NCI-H345 (cell line): ENCODE measurements at regions not wholly inside any gene's neighbourhood (a gene's known extent, or its start where the extent isn't known, plus 50 kb on each side); places are given as distances from the start of the nearest gene placed in this dataset.

ENCODE experiments used
- DNase-seq: peaks from one replicate; lab custom pipeline; 2025; lab: John Stamatoyannopoulos, UW

- no peak for DNase-seq
Measured at GRCh38 chr6:169890901-169891300, 139.5 kb downstream of the ERMARD start.

GRCh38 chr6:169890049-169890448 lies 138.6 kb downstream of the ERMARD start:
- no peak for DNase-seq

GRCh38 chr6:169887529-169888140 lies 136.2 kb downstream of the ERMARD start:
- DNase-seq = no peak

- DNase-seq = no peak
Measured at GRCh38 chr6:169886631-169887227, 135.3 kb downstream of the ERMARD start.

GRCh38 chr6:169885831-169886230 lies 134.4 kb downstream of the ERMARD start:
- no peak for DNase-seq

GRCh38 chr6:169885131-169885530 lies 133.7 kb downstream of the ERMARD start:
- no peak for DNase-seq

- DNase-seq = no peak
Measured at GRCh38 chr6:169884158-169884557, 132.7 kb downstream of the ERMARD start.

- DNase-seq = no peak
Measured at GRCh38 chr6:169883316-169883715, 131.9 kb downstream of the ERMARD start.

GRCh38 chr6:169881976-169882375 lies 130.6 kb downstream of the ERMARD start:
- no peak for DNase-seq

- DNase-seq = no peak
Measured at GRCh38 chr6:169881398-169881797, 130.0 kb downstream of the ERMARD start.

- DNase-seq = no peak
Measured at GRCh38 chr6:169880516-169880915, 129.1 kb downstream of the ERMARD start.

GRCh38 chr6:169869301-169869700 lies 117.9 kb downstream of the ERMARD start:
- DNase-seq = no peak

- no peak for DNase-seq
Measured at GRCh38 chr6:169868458-169868857, 117.0 kb downstream of the ERMARD start.

GRCh38 chr6:169867751-169868191 lies 116.3 kb downstream of the ERMARD start:
- no peak for DNase-seq

- no peak for DNase-seq
Measured at GRCh38 chr6:169866668-169867521, 115.5 kb downstream of the ERMARD start.

GRCh38 chr6:169866140-169866534 lies 114.7 kb downstream of the ERMARD start:
- DNase-seq = no peak

- DNase-seq = no peak
Measured at GRCh38 chr6:169865346-169866139, 114.1 kb downstream of the ERMARD start.

- peak; percentile 96 for DNase-seq
Measured at GRCh38 chr6:169864148-169865020, 113.0 kb downstream of the ERMARD start.

- DNase-seq = no peak
Measured at GRCh38 chr6:169863710-169864109, 112.3 kb downstream of the ERMARD start.

- peak; percentile 87 for DNase-seq
Measured at GRCh38 chr6:169862892-169863525, 111.6 kb downstream of the ERMARD start.
